KG1 (cell line): ENCODE measurements at regions not wholly inside any gene's neighbourhood (a gene's known extent, or its start where the extent isn't known, plus 50 kb on each side); places are given as distances from the start of the nearest gene placed in this dataset.
"Not testable (repeated sequence)": the region's sequence is repeated elsewhere in the genome, so short reads cannot be mapped to it uniquely, and the experiment has no call there.

Source experiments
- DNase-seq: peaks from one replicate; lab custom pipeline; 2025; lab: John Stamatoyannopoulos, UW

- DNase-seq: no peak
Measured at GRCh38 chr1:219726480-219727272, 113.8 kb upstream of the ZC3H11B start.

- no peak for DNase-seq
Measured at GRCh38 chr1:219724440-219724839, 111.5 kb upstream of the ZC3H11B start.

DNA sequence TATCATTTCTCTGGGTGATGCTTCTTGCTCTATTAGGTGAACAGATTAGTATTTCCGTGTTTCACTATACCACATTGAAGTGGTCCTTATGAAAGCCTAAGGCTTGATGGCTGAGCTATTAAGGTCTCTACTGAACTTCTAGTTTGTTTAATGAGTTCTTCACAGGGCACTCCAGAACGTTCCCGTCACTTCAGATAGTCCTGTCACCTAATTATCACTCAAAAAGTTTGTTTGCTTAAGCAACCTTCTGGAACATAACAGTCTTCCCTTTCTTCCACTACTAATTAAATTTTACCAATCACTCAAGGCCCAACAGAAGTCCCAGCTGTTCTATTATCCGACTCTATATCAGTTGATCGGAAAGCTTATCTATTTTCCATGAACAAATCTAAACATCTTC lies 104.6 kb upstream of the ZC3H11B start:
- DNase-seq: no peak

GRCh38 chr1:219716611-219717114 lies 103.8 kb upstream of the ZC3H11B start:
- DNase-seq: no peak

DNA sequence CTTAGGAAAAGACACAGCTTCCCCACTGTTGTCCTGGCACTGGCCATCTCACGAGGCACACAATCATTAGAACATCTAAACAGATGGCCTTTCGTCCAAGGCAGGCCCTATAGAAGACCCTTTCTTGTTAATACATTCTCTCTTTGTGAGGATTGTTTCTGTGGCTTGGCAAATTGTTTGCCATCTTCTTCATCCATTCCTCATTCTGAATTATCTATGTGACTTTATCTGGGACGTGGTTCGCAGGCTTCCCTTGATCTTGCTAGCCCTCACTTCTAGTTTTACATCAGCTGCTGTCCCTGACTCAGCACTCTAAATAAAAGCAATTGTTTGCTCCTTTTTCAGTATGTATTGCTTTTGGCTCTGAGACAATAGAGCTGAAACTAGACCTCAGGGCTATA lies 101.1 kb upstream of the ZC3H11B start:
- DNase-seq: no peak

GRCh38 chr1:219712506-219712905 lies 99.6 kb upstream of the ZC3H11B start:
- DNase-seq: no peak

- DNase-seq: no peak
Measured at GRCh38 chr1:219710529-219711194, 97.8 kb upstream of the ZC3H11B start.

DNA sequence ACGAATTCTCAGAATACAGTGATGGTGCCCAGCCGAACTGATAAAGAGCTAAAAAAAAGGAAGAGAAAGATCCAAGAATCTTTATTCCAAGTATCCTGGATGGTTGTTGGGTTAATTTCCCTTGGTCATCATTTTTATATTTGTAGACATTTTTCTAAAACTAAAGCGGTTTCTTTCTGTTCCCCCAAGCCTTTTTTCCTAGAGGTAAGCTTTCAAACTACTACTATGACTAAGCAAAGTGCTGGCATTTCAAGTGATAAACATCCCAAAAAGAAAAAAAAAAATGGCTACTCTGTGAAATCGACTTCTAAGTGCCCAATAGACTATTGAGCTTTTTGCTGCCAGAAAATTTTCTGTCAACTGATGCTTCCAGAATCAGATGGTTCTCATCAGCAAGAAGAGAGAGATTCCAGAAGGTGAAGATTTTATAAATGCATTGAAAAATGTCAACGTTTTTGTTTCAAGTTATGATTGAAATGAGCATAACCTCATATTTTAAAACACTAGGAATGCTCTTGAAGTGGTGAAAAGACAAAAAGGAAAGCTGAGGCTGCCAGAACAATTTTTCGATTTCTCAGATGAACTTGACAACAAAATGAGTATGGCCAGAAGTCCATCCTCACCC lies 96.1 kb upstream of the ZC3H11B start:
- DNase-seq: no peak

DNA sequence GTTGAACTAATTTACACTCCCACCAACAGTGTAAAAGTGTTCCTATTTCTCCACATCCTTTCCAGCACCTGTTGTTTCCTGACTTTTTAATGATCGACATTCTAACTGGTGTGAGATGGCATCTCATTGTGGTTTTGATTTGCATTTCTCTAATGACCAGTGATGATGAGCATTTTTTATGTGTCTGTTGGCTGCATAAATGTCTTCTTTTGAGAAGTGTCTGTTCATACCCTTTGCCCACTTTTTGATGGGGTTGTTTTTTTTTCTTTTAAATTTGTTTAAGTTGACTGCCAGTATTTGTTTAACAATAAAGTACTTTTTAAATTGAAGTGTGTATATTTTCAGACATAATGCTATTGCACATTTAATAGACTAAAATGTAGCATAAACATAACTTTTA lies 95.0 kb upstream of the ZC3H11B start:
- not testable (repeated sequence) for DNase-seq

DNA sequence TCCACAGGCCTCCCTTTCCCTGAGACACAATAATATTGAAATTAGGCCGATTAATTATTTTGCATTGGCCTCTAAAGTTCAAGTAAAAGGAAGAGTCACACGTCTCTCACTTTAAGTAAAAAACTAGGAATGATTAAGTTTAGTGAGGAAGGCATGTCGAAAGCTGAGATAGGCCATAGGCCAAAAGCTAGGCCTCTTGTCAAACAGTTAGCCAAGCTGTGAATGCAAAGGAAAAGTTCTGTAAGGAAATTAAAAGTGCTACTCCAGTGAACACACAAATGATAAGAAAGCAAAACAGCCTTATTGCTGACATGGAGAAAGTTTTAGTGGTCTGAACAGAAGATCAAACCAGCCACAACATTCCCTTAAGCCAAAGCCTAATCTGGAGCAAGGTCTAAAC lies 91.4 kb upstream of the ZC3H11B start:
- DNase-seq: not testable (repeated sequence)

GRCh38 chr1:219703368-219703639 lies 90.4 kb upstream of the ZC3H11B start:
- DNase-seq: no peak

DNA sequence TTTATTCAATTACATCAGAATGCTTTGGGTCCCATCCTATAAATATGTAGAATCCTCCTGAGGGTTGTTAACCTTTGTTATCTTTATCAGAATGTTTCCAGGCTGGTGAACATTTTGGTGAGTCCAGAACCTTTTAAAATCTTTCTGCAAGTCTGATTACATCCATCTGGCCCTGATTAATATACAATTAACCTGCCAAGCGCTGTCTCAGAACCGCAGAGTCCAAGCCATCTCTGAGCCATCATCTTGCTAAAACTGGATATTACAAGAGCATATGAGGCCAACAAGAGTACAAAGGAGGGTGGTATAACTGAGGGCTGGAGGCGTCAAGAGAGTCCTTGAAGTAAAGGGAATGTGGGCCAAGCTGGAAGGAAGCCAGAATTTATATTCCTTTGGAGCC lies 88.6 kb upstream of the ZC3H11B start:
- no peak for DNase-seq

DNA sequence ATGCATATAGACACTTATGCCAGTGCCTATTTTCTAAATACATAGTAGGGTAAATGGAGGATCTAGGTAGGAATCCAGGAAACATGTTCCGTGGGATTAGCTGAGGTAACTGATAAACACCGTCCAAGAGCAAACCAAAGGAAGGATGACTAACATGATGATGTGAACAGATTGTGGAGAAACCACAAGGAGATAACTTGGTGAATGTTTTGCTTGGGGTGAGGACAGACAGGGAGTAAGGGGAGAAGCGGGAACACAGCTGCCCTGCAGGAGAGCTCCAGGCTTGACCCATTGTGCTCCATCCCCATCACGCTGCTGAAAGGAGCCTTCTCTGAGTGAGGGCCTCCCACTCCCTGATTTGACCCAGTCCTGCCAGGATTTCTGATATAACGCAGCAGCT lies 87.0 kb upstream of the ZC3H11B start:
- DNase-seq: no peak

DNA sequence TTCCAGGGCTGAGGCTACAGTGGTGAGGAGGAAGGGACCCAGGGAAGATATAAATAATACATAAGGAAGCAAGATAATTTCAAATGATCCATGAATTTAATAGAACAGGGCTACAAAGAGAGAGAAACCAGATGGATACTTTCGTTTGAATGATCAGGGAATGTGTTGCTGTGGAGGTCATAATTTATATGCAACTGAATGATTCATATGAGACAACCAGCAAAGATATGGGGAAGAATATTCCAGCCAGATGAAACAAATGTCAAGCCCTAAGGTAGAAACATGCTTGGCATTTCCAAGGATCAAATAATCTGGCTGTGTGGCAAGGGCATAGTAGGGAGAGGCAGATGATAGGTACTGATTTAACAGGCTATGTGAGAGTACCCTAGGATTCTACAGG lies 84.8 kb upstream of the ZC3H11B start:
- DNase-seq: no peak

GRCh38 chr1:219692981-219693380 lies 80.1 kb upstream of the ZC3H11B start:
- DNase-seq: no peak

GRCh38 chr1:219689774-219690173 lies 76.9 kb upstream of the ZC3H11B start:
- DNase-seq: no peak

- no peak for DNase-seq
Measured at GRCh38 chr1:219687779-219688178, 74.9 kb upstream of the ZC3H11B start.

- DNase-seq: no peak
Measured at GRCh38 chr1:219686171-219686570, 73.3 kb upstream of the ZC3H11B start.

DNA sequence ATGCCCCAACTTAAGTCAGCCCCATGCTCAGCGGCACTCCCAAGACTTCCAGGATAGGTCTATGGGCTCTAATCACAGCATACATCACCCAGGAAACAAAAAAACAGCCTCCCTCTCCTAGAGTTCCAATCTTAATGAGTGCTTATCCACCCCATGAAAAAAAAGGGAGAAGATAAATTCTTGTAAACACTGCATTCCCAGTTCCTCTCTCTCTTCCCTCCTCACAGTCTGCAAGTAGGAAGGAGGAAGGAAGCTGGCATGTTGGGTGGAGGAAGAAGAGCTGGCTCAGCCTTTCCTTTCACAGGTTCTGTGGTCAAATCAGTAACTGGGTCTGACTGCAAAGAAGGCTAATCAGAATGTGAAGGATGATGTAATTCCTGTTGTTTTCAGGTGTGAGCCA lies 69.9 kb upstream of the ZC3H11B start:
- DNase-seq: no peak

- DNase-seq: no peak
Measured at GRCh38 chr1:219681876-219682275, 69.0 kb upstream of the ZC3H11B start.

GRCh38 chr1:219676012-219676765 lies 63.3 kb upstream of the ZC3H11B start:
- no peak for DNase-seq

DNA sequence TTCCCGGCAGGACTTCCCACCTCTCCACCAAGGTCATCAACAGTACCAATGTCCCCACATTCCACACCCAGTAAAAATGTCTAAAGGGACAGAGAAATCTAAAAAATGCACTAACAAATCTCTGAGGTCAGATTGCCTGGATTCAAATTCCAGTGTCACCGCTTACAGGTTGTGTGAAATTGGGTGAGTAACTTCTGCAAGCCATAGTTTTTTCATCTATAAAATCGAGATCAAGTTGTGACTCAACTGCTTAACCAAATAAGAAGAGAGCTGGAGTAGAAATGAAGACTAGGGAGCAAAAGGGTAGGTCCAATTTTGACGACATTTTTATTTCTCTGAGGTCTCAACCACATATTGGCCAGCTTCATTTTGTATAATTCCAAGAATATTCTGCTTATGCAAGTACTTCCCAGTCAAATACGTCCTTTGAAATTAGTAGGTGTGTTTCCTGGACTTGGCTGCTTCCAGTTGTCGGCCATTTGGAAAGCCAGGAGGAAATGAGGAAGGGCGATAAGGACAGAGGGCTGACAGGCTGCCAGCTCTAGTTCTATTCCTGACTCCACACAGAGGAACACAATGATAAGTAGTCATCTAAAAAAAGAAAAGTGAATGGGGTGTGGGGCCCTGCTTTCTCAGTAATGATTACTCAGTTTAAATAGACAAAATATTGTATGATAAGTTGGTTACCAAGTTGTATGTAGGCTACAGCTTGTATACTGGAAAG lies 57.7 kb upstream of the ZC3H11B start:
- DNase-seq: no peak
